SK-N-SH treated with all-trans-retinoic acid at 6 μM for 48 hours (cell line): ENCODE measurements at regions not wholly inside any gene's neighbourhood (a gene's known extent, or its start where the extent isn't known, plus 50 kb on each side); places are given as distances from the start of the nearest gene placed in this dataset.

Experiments used
- ARNTL ChIP-seq: fragments of 450-650 bp; formaldehyde crosslinking; IDR thresholded peaks from 2 replicates; pipeline ENCODE4 v1.5.0; 2020; ENCODE audit warnings: low read depth, mild to moderate bottlenecking, moderate library complexity, borderline replicate concordance
- CREB5 ChIP-seq: fragments of 250-450 bp; sonication (Bioruptor Pico); IDR thresholded peaks from 2 replicates; pipeline ENCODE4 v1.5.1; 2020; ENCODE audit warnings: low read depth, mild to moderate bottlenecking, moderate library complexity
- GLIS3 ChIP-seq: fragments of 250-450 bp; sonication (Bioruptor Pico); IDR thresholded peaks from 2 replicates; pipeline ENCODE4 v1.5.0; 2020; ENCODE audit warnings: mild to moderate bottlenecking, moderate library complexity
- ISL1 ChIP-seq: fragments of 250-450 bp; sonication (Bioruptor Pico); IDR thresholded peaks from 2 replicates; pipeline ENCODE4 v2.1.2; 2022; ENCODE audit warnings: mild to moderate bottlenecking, moderate library complexity
- PATZ1 ChIP-seq: fragments of 250-450 bp; sonication (Bioruptor Pico); IDR thresholded peaks from 2 replicates; pipeline ENCODE4 v1.8.0; 2020; ENCODE audit warnings: mild to moderate bottlenecking, moderate library complexity, borderline replicate concordance
- POU6F1 ChIP-seq: fragments of 250-450 bp; sonication (Bioruptor Pico); IDR thresholded peaks from 2 replicates; pipeline ENCODE4 v1.8.0; 2021; ENCODE audit warnings: low read depth, mild to moderate bottlenecking, moderate library complexity, borderline replicate concordance
- PPARA ChIP-seq: fragments of 250-450 bp; sonication (Bioruptor Pico); IDR thresholded peaks from 2 replicates; pipeline ENCODE4 v1.5.0; 2020; ENCODE audit warnings: mild to moderate bottlenecking, borderline replicate concordance
- TOX ChIP-seq: fragments of 250-450 bp; sonication (Bioruptor Pico); IDR thresholded peaks from 2 replicates; pipeline ENCODE4 v1.8.0; 2021; ENCODE audit warnings: mild to moderate bottlenecking, moderate library complexity, borderline replicate concordance
- TSHZ2 ChIP-seq: fragments of 250-450 bp; sonication (Bioruptor Pico); IDR thresholded peaks from 2 replicates; pipeline ENCODE4 v1.5.0; 2020; ENCODE audit warnings: mild to moderate bottlenecking, moderate library complexity
- ZFP30 ChIP-seq: fragments of 450-650 bp; formaldehyde crosslinking; IDR thresholded peaks from 2 replicates; pipeline ENCODE4 v1.5.0; 2022; ENCODE audit warnings: mild to moderate bottlenecking, moderate library complexity
- ZNF70 ChIP-seq: fragments of 450-650 bp; formaldehyde crosslinking; IDR thresholded peaks from 2 replicates; pipeline ENCODE4 v1.5.0; 2020; ENCODE audit warnings: mild to moderate bottlenecking, moderate library complexity

GRCh38 chr14:104438166-104438887, 141.2 kb upstream of the C14orf180 start:
- TF ChIP-seq TSHZ2 (no peak), ARNTL (CRISPR knock-in tag) (no peak), PATZ1 (no peak), ZFP30 (CRISPR knock-in tag) (no peak), GLIS3 (no peak), TOX (CRISPR knock-in tag) (no peak), ZNF70 (no peak), PPARA (CRISPR knock-in tag) (no peak), CREB5 (no peak), POU6F1 (CRISPR knock-in tag) (no peak), ISL1 (CRISPR knock-in tag) (no peak)
